ENCODE measurements at regions not wholly inside any gene's neighbourhood (a gene's known extent, or its start where the extent isn't known, plus 50 kb on each side); places are given as distances from the start of the nearest gene placed in this dataset.

GRCh38 chr6:21333715-21334114 is 259.8 kb upstream of the SOX4 start:
- H3K27me3 ChIP-seq = no peaks in the 10 kb centered on the region
- H3K27ac ChIP-seq = no peak overlapping the region
- H3K4me1 ChIP-seq (replicated peaks in 1 of 2) = no peaks in the 10 kb centered on the region
- no peaks in the 10 kb centered on the region for H3K9me3 ChIP-seq (replicated peaks in 1 of 3)
- no peaks in the 10 kb centered on the region for H3K36me3 ChIP-seq (replicated peaks in 1 of 2)
- TF ChIP-seq POLR2A (IDR thresholded peaks at IDR 0.05) (no peak), CTCF (IDR thresholded peaks at IDR 0.05) (no peak)
- DNase-seq = no peak
- 76 to 89% (median 83%) methylated on average over 2 of the region's 2 CpGs for WGBS, 4 donors
- intact Hi-C loops (cut with DNase I) = no loop called here
- H3K4me3 ChIP-seq = no peak overlapping the region

GRCh38 chr6:21334651-21335050 is 258.9 kb upstream of the SOX4 start:
- no peaks in the 10 kb centered on the region for H3K9me3 ChIP-seq (replicated peaks in 1 of 3)
- no peaks in the 10 kb centered on the region for H3K4me1 ChIP-seq (replicated peaks in 1 of 2)
- DNase-seq = no peak
- H3K36me3 ChIP-seq (replicated peaks in 1 of 2) = no peaks in the 10 kb centered on the region
- intact Hi-C loops (cut with DNase I) = no loop called here
- H3K27me3 ChIP-seq = no peaks in the 10 kb centered on the region
- TF ChIP-seq POLR2A (IDR thresholded peaks at IDR 0.05) = no peak
- TF ChIP-seq CTCF (IDR thresholded peaks at IDR 0.05) = no peak
- H3K4me3 ChIP-seq = no peak overlapping the region
- no peak overlapping the region for H3K27ac ChIP-seq
- WGBS, 4 donors = 85 to 94% (median 90%) methylated on average over 7 of the region's 7 CpGs

GRCh38 chr6:21335591-21335990 is 258.0 kb upstream of the SOX4 start:
- intact Hi-C loops (cut with DNase I) = no loop called here
- DNase-seq = no peak
- Histone ChIP-seq H3K36me3 (replicated peaks in 1 of 2) (no peaks in the 10 kb centered on the region), H3K4me1 (replicated peaks in 1 of 2) (no peaks in the 10 kb centered on the region), H3K27me3 (no peaks in the 10 kb centered on the region), H3K9me3 (replicated peaks in 1 of 3) (no peaks in the 10 kb centered on the region), H3K4me3 (no peak overlapping the region), H3K27ac (no peak overlapping the region)
- TF ChIP-seq POLR2A (IDR thresholded peaks at IDR 0.05) = no peak
- no peak for TF ChIP-seq CTCF (IDR thresholded peaks at IDR 0.05)

GRCh38 chr6:21337263-21337662 is 256.3 kb upstream of the SOX4 start:
- no peak overlapping the region for H3K27ac ChIP-seq
- intact Hi-C loops (cut with DNase I) = no loop called here
- H3K27me3 ChIP-seq = no peaks in the 10 kb centered on the region
- WGBS, 4 donors = 47 to 83% (median 63%) methylated on average over 3 of the region's 3 CpGs
- no peak overlapping the region for H3K4me3 ChIP-seq
- no peaks in the 10 kb centered on the region for H3K4me1 ChIP-seq (replicated peaks in 1 of 2)
- no peaks in the 10 kb centered on the region for H3K9me3 ChIP-seq (replicated peaks in 1 of 3)
- no peaks in the 10 kb centered on the region for H3K36me3 ChIP-seq (replicated peaks in 1 of 2)
- DNase-seq = no peak
- TF ChIP-seq CTCF (IDR thresholded peaks at IDR 0.05) (no peak), POLR2A (IDR thresholded peaks at IDR 0.05) (no peak)

All from adrenal gland (tissue), 9 donors.